Gastrocnemius medialis (tissue), 4 donors: ENCODE measurements at regions not wholly inside any gene's neighbourhood (a gene's known extent, or its start where the extent isn't known, plus 50 kb on each side); places are given as distances from the start of the nearest gene placed in this dataset.

Experiments
- ATAC-seq, 2 donors: fragments of 150-250 bp; one replicate each; pipeline ENCODE4 v1.9.1; 2016
- DNase-seq, 2 donors: peaks; one replicate each; pipeline ENCODE4 v3.0.0-alpha.2; 2019
- H3K27ac ChIP-seq, 4 donors: fragments of 200-600 bp; sonication (generic); 1 replicate in 1 of 4; 2 replicates in 3 of 4; pipeline ENCODE4 v1.5.1; 2016 to 2018; ENCODE audit warnings: mild to moderate bottlenecking in 2 of 4, moderate library complexity in 1 of 4
- H3K27me3 ChIP-seq, 3 donors: fragments of 200-600 bp; sonication (generic) in 2 of 3; 1 replicate in 1 of 3; 2 replicates in 2 of 3; pipeline versions ENCODE4 v1.5.1 to v1.6.0; 2016 to 2019; ENCODE audit warnings: mild to moderate bottlenecking in 1 of 3, moderate library complexity in 1 of 3
- H3K36me3 ChIP-seq, 2 donors: fragments of 200-600 bp; sonication (generic) in 1 of 2; one replicate each; pipeline ENCODE4 v1.5.1; 2017 to 2018
- H3K4me1 ChIP-seq, 2 donors: fragments of 200-600 bp; sonication (generic) in 1 of 2; one replicate each; pipeline ENCODE4 v1.5.1; 2016 to 2017; ENCODE audit warnings: mild to moderate bottlenecking in 2 of 2
- H3K4me3 ChIP-seq, 4 donors: fragments of 200-600 bp; sonication (generic) in 3 of 4; 1 replicate in 1 of 4; 2 replicates in 3 of 4; pipeline ENCODE4 v1.5.1; 2016 to 2019; ENCODE audit warnings: mild to moderate bottlenecking in 2 of 4
- H3K9me3 ChIP-seq, 3 donors: fragments of 200-600 bp; sonication (generic) in 2 of 3; 1 replicate in 1 of 3; 2 replicates in 2 of 3; pipeline ENCODE4 v1.5.1; 2016 to 2019
- CTCF ChIP-seq, 5 experiments: fragments of 450-650 bp in 3 of 5; fragments of 200-600 bp in 2 of 5; sonication (generic) in 2 of 5; IDR thresholded peaks in 4 of 5; conservative IDR thresholded peaks in 1 of 5; 1 replicate in 4 of 5; 2 replicates in 1 of 5; pipeline ENCODE4 v1.5.1; 2016 to 2019; ENCODE audit warnings: antibody characterized with exemption in 5 of 5, mild to moderate bottlenecking in 3 of 5, moderate library complexity in 3 of 5
- POLR2A ChIP-seq, 2 donors: fragments of 450-650 bp; IDR thresholded peaks; one replicate each; pipeline ENCODE4 v1.6.1; 2017; ENCODE audit warnings: antibody characterized with exemption in 2 of 2, mild to moderate bottlenecking in 2 of 2, moderate library complexity in 2 of 2
- in situ Hi-C, 4 donors: fragments of 200-750 bp; cut with MboI; loops; one replicate each; pipeline versions ENCODE4 v1.15.0 to v1.8.0; 2017; ENCODE audit warnings: low sequenced_read_pairs in 4 of 4
- intact Hi-C: fragments of 100-400 bp; cut with DNase I; formaldehyde crosslinking; loops from one replicate; pipeline ENCODE4 v1.15.1; 2023; ENCODE audit warnings: low total_unique reads

- DNase-seq: no peak
- H3K4me3 ChIP-seq: no peak overlapping the region
- TF ChIP-seq POLR2A (IDR thresholded peaks at IDR 0.05): no peak
- TF ChIP-seq CTCF (IDR thresholded peaks at IDR 0.05 in 4 of 5, conservative IDR thresholded peaks at IDR 0.05 in 1 of 5): no peak
- H3K4me1 ChIP-seq: no peaks in the 10 kb centered on the region
- no peaks in the 10 kb centered on the region for H3K9me3 ChIP-seq
- H3K27ac ChIP-seq: no peak overlapping the region
- no peak for ATAC-seq
- in situ Hi-C loops (no loop called here), intact Hi-C loops (no loop called here)
- H3K27me3 ChIP-seq: no peaks in the 10 kb centered on the region
- H3K36me3 ChIP-seq: no peaks in the 10 kb centered on the region
Observed at GRCh38 chr14:98665007-98665406, 607.0 kb downstream of the BCL11B start.

DNA sequence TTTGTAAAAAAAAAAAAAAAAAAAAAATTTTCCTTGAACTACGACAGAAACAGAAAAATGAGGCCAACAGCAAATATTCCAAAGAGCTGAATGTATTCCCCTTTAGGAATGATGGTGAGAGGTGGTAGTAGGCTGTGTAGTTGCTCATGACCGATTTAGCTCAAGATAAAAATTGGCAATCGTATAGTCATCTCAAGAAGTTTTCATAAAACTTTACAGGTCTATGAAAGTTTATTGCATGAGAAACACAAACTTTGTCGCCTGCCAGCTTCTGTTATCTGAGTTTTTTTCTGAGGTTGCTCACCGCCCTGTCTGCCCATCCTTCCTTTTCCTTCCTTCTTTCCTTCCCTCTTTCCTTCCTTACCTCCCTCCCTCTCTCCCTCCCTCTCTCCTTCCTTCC is 605.5 kb downstream of the BCL11B start:
- H3K27me3 ChIP-seq: no peaks in the 10 kb centered on the region
- ATAC-seq: no peak
- in situ Hi-C loops: no loop called here
- no peak overlapping the region for H3K4me3 ChIP-seq
- H3K36me3 ChIP-seq: no peaks in the 10 kb centered on the region
- TF ChIP-seq POLR2A (IDR thresholded peaks at IDR 0.05) (no peak), CTCF (IDR thresholded peaks at IDR 0.05 in 4 of 5, conservative IDR thresholded peaks at IDR 0.05 in 1 of 5) (no peak)
- DNase-seq: no peak
- H3K4me1 ChIP-seq: no peaks in the 10 kb centered on the region
- H3K9me3 ChIP-seq: no peaks in the 10 kb centered on the region
- H3K27ac ChIP-seq: no peak overlapping the region
- intact Hi-C loops: no loop called here

- no peak for DNase-seq
- TF ChIP-seq CTCF (IDR thresholded peaks at IDR 0.05 in 4 of 5, conservative IDR thresholded peaks at IDR 0.05 in 1 of 5): no peak
- TF ChIP-seq POLR2A (IDR thresholded peaks at IDR 0.05): no peak
- Histone ChIP-seq H3K36me3 (no peaks in the 10 kb centered on the region), H3K27ac (no peak overlapping the region), H3K27me3 (no peaks in the 10 kb centered on the region), H3K4me3 (no peak overlapping the region), H3K4me1 (no peaks in the 10 kb centered on the region), H3K9me3 (no peaks in the 10 kb centered on the region)
- intact Hi-C loops (no loop called here), in situ Hi-C loops (no loop called here)
- ATAC-seq: no peak
Observed at GRCh38 chr14:98682033-98682432, 590.0 kb downstream of the BCL11B start.

DNA sequence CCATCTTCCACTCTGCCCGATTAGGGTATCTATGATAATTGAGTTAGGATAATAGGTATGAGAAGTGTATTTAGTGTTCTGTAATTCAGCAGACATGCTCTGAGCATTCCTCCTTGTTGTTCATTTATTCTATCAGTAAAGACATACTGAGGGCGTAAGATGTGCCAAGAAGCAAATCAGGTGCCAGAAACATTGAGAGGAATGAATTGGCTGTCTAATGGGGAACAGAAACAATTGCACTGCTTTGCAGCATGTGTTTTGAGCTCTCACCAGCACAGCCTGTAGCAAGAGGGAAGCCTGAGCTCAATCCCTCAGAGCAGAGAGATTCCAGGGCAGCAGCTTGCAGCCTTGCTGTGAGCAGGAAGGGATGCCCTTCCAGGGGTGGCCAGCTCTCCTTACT is 589.3 kb downstream of the BCL11B start:
- ATAC-seq: no peak
- no peak overlapping the region for H3K27ac ChIP-seq
- H3K4me3 ChIP-seq: no peak overlapping the region
- in situ Hi-C loops (no loop called here), intact Hi-C loops (no loop called here)
- no peaks in the 10 kb centered on the region for H3K9me3 ChIP-seq
- no peaks in the 10 kb centered on the region for H3K4me1 ChIP-seq
- H3K36me3 ChIP-seq: no peaks in the 10 kb centered on the region
- H3K27me3 ChIP-seq: no peaks in the 10 kb centered on the region
- TF ChIP-seq POLR2A (IDR thresholded peaks at IDR 0.05) (no peak), CTCF (IDR thresholded peaks at IDR 0.05 in 4 of 5, conservative IDR thresholded peaks at IDR 0.05 in 1 of 5) (no peak)
- no peak for DNase-seq

GRCh38 chr14:98684468-98684867 is 587.5 kb downstream of the BCL11B start:
- Histone ChIP-seq H3K4me1 (no peaks in the 10 kb centered on the region), H3K27me3 (no peaks in the 10 kb centered on the region), H3K9me3 (no peaks in the 10 kb centered on the region), H3K27ac (no peak overlapping the region), H3K4me3 (no peak overlapping the region), H3K36me3 (no peaks in the 10 kb centered on the region)
- intact Hi-C loops (no loop called here), in situ Hi-C loops (no loop called here)
- TF ChIP-seq POLR2A (IDR thresholded peaks at IDR 0.05): no peak
- TF ChIP-seq CTCF (IDR thresholded peaks at IDR 0.05 in 4 of 5, conservative IDR thresholded peaks at IDR 0.05 in 1 of 5): no peak
- DNase-seq (no peak), ATAC-seq (no peak)
